ENCODE measurements at regions not wholly inside any gene's neighbourhood (a gene's known extent, or its start where the extent isn't known, plus 50 kb on each side); places are given as distances from the start of the nearest gene placed in this dataset.

DNA sequence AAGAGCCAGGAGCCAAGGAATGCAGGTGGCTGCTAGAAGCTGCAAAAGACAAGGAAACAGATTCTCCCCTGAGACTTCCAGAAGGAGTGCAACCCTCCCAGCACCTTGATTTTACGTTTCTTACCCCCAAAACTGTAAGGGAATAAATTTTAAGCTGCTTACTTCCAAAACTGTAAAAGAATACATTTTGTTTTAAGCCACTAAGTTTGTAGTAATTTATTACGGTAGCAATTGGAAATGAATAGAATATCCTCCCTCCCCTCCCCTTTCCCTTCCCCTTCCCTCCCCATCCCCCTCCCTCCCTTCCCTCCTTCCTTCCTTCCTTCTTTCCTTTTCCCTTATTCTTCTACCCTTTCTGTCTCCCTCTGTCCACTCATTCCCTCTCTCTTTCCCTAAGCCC lies 203.7 kb upstream of the CFAP20DC start:
- TF ChIP-seq, protein P1, sequence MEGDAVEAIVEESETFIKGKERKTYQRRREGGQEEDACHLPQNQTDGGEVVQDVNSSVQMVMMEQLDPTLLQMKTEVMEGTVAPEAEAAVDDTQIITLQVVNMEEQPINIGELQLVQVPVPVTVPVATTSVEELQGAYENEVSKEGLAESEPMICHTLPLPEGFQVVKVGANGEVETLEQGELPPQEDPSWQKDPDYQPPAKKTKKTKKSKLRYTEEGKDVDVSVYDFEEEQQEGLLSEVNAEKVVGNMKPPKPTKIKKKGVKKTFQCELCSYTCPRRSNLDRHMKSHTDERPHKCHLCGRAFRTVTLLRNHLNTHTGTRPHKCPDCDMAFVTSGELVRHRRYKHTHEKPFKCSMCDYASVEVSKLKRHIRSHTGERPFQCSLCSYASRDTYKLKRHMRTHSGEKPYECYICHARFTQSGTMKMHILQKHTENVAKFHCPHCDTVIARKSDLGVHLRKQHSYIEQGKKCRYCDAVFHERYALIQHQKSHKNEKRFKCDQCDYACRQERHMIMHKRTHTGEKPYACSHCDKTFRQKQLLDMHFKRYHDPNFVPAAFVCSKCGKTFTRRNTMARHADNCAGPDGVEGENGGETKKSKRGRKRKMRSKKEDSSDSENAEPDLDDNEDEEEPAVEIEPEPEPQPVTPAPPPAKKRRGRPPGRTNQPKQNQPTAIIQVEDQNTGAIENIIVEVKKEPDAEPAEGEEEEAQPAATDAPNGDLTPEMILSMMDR (IDR thresholded peaks at IDR 0.05): no peak
- no peak for TF ChIP-seq BHLHE40 (IDR thresholded peaks at IDR 0.05; ENCODE audit: low read depth, low read length)
- TF ChIP-seq SMC3 (IDR thresholded peaks at IDR 0.05): no peak
- TF ChIP-seq POLR2A (IDR thresholded peaks at IDR 0.05; ENCODE audit: low read length): no peak
- no peak for TF ChIP-seq NPAS2 (CRISPR knock-in tag; IDR thresholded peaks at IDR 0.05; ENCODE audit: borderline replicate concordance)
- TF ChIP-seq RAD21 (conservative IDR thresholded peaks at IDR 0.05 in 1 of 2, IDR thresholded peaks at IDR 0.05 in 1 of 2): no peak
- TF ChIP-seq CEBPB (IDR thresholded peaks at IDR 0.05): no peak
- TF ChIP-seq, protein P2, sequence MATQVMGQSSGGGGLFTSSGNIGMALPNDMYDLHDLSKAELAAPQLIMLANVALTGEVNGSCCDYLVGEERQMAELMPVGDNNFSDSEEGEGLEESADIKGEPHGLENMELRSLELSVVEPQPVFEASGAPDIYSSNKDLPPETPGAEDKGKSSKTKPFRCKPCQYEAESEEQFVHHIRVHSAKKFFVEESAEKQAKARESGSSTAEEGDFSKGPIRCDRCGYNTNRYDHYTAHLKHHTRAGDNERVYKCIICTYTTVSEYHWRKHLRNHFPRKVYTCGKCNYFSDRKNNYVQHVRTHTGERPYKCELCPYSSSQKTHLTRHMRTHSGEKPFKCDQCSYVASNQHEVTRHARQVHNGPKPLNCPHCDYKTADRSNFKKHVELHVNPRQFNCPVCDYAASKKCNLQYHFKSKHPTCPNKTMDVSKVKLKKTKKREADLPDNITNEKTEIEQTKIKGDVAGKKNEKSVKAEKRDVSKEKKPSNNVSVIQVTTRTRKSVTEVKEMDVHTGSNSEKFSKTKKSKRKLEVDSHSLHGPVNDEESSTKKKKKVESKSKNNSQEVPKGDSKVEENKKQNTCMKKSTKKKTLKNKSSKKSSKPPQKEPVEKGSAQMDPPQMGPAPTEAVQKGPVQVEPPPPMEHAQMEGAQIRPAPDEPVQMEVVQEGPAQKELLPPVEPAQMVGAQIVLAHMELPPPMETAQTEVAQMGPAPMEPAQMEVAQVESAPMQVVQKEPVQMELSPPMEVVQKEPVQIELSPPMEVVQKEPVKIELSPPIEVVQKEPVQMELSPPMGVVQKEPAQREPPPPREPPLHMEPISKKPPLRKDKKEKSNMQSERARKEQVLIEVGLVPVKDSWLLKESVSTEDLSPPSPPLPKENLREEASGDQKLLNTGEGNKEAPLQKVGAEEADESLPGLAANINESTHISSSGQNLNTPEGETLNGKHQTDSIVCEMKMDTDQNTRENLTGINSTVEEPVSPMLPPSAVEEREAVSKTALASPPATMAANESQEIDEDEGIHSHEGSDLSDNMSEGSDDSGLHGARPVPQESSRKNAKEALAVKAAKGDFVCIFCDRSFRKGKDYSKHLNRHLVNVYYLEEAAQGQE (IDR thresholded peaks at IDR 0.05): no peak
